Right lung (tissue), 2 donors: ENCODE measurements at regions not wholly inside any gene's neighbourhood (a gene's known extent, or its start where the extent isn't known, plus 50 kb on each side); places are given as distances from the start of the nearest gene placed in this dataset.
A peak's percentile ranks its signal among the peaks of the same experiment; 100 is the strongest.

Experiments
- DNase-seq, 2 donors: peaks; one replicate each; pipeline ENCODE4 v3.0.0-alpha.2; 2013

DNA sequence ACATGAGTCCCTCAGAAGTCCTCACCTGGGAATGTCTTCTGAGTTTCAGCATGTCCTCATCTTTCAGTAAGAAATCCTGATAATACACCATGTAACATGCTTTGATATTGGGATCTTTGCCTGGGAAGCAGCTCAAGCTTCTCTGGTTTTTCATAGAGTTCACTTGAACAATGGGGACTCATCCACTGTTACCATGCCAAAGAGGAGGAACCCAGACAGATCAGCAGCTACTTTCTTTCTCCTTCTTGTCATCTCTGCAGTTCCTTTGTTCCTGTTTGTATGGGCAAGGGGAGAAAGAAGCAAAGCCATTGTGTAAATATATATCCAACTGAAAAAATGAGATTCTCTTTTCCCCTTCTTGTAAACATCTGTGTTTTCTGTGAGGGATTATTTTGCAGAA is 450.6 kb upstream of the HS3ST5 start:
- DNase-seq = no peak

DNA sequence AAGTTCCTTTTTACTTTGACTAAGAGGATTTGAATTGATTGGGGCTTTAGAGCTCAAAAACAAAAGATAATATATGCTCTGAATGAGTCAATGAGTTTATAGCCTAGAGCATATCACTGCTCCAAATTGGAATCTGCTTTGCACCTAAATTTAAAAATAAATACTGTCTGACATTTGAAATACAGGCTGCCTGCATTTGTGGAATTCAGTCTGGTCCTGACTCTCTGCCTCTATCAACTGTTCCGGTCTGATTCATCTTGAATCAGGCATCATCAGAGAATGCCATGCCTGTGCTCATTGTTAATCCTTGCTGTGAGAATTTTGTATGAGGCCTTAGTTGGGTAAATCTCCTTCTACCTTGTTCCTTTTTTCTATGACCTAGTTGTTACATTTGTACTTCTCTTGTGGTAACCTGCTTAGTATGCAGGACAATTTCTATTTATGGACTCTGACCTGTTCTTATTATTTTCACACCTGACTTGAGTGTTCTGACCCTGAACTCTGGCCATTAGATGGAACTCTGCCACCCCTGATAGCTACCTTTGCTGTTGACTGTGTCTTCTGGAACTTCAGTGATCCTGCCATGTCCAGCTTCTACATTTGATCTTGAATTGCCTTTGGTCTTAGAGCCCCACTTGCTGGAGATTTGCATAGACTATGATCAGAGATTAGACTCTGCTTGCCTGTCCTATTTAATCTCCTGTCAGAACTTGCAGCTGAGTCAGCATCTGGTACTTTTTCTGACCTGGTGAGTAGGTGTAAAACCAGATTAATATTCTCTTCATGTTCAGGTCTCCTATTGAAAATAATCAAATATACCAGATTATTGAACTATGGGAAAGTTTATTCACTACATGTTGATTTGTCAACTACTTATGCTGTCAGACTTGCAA is 442.7 kb upstream of the HS3ST5 start:
- DNase-seq = no peak

DNA sequence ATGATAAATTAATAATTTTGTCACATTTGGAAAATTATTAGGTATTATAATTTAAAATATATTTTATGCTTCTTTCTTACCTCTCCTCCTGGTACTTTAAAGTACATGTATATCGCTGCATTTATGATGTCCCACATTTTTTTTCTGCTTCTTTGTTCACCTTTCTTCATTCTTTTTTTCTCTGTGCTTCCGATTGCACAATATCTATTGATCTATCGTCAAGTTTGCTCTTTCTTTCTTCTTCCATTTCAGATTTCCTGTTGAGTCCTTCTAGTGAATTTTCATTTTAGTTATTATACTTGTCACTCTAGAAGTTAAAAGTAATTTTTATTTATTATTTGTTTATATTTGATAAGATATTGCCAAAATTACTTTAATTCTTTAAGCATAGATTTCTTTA is 441.0 kb upstream of the HS3ST5 start:
- DNase-seq = no peak

DNA sequence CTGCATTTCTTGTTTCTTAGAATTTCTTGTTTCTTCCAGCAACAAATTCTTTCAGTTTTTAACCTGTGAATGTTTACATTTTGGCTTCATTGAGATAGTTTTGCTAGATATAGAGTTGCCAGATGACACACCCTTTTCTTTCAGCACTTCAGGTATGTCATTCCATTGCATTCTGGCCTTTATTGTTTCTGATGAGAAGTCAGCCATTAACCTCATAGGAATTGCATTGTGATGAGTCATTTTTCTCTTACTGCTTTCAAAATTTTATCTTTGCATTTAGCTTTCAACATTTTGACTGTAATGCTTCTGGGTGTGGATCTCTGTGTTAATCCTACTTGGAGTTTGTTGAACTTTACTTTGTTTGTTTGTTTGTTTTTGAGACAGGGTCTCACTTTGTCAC is 440.3 kb upstream of the HS3ST5 start:
- DNase-seq = no peak

DNA sequence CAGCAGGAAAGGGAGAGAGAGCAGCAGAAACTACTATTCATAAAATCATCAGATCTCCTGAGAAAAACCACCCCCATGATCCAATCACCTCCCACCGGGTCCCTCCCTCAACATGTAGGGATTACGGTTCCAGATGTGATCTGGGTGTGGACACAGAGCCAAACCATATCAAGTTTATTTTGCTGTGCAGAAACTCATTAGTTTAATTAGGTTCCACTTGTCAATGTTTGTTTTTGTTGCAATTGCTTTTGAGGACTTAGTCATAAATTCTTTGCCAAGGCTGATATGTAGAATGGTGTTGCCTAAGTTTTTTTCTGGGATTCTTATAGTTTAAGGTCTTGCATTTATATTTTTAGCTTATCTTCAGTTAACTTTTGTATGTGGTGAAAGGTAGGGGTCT is 422.0 kb upstream of the HS3ST5 start:
- no peak for DNase-seq

DNA sequence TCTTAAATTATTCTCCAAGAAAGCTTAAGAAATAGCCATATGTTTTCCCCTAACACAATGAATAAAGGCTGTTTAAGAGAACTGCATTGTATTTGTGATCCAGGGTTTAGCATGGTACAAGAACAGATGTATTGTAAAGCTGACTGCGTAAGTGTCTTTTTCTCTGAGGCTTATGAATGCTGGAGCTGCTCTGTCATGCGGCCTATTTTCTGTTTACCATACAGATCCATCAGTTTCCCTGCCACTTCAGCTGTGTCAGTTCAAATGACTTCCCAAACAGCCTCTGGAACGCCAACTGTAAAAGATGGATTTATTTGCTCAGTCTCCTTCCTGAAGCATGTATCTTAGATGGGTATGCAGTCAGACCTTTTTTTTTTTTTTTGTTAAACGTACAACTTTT is 419.3 kb upstream of the HS3ST5 start:
- no peak for DNase-seq

DNA sequence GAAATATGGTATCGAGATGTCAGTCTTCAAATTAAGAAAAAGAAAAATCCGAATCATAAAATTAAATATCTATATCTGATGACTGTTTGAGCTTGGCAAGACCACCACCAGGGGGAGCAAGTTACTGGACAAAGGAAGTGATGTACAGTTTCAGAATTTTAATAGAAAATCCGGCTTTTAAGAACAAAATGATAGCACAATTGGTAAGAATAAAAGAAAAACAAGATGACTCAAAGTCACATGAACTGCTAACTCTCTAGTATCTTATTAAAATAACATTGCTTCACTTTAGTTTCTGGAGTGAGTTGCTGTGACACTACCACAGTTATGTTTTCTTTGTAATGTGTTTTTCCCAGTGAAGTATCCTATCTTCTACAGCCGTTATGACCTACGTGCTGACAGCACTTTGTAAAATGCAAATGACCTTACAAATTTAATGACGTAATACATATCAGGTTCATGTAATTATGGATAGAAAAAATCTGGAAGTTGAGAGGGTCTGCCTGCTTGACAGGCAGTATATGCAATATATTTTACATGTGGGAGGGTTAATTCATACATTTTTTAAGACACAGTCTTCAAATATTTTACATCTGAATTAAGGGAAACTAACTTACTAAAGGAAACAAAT is 405.3 kb upstream of the HS3ST5 start:
- DNase-seq = peak; percentile 18 to 42

DNA sequence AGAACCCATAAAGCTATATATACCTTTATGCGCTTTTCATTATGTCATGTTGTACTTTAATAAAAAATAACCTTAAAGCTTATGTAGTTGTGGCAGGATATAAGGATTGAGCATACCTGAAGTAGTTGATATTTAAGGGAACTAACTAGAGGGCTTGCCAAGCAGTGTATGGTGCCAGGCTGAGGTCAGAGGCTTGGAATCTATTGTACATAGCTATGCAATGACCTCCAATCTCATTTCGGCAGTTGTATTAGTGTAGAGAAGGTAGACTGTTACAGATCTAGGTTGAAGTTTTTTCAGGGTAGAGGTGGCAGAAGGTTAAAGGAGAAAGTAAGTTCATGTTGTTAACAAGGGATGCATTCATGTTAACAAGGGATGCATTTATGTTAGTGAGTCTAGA is 397.7 kb upstream of the HS3ST5 start:
- DNase-seq = no peak

DNA sequence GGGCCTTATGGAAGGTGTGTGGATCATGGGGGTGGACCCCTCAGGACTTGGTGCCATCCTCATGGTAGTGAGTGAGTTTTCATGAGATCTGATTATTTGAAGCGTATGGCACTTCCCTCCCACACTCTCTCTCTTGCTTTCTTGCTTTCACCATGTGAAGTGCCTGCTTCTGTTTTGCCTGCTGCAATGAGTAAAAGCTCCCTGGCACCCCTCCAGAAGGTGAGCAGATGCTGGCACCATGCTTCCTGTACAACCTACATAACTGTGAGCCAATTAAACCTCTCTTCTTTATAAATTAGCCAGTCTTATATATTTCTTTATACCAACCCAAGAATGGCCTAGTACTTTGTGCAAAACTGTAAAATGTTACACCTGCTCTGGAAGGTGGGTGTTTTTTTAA is 396.8 kb upstream of the HS3ST5 start:
- DNase-seq = no peak

DNA sequence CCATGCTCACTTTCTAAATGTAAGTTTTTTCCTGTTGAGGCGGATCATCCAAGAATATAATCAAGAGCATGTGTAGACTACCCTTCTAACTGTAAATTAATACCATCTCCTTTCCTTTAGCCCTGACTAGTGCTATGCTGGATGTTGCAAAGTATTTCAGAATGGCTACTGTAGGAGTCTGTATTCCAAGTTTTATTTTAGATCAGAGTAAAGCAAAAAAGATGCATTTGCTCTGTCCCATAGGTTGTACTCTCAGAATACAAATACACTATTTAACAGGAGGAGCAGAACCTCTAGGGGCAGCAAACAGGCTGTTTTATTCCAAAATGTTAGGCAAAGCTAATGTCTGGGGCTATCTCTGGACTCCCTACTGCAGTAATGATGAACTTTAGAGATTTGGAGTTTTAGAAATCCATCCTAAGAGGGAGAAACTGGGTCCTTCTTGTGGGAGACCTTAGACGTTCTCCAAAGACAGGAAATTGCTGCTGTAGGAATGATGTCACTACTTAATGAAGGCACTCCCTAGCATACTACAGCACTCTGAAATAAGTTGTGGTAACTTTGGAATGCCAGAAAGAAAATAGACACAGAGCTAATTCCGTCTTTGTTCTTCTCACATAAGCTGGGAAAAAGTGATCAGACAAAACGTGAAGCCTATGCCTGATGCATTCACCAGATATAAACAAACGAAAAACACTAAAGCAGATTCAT is 392.4 kb upstream of the HS3ST5 start:
- DNase-seq = no peak

DNA sequence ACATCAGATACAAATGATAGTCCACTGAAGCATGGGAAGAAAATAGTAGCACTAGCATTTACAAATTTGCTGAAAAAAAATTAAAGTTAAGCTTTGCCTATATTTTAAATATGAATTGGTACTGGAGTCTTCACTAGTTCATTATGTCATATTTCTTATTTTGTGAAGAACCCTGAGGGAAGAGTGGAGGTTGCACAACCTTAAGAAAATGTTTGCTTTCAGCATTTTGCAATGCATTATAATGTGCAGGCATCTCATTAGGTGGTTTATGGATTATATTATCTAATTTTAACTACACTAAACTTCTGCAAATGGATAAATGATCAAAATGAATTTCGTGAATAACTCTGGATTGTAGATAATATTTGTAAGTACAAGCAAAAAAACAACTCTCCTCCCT is 390.8 kb upstream of the HS3ST5 start:
- no peak for DNase-seq

DNA sequence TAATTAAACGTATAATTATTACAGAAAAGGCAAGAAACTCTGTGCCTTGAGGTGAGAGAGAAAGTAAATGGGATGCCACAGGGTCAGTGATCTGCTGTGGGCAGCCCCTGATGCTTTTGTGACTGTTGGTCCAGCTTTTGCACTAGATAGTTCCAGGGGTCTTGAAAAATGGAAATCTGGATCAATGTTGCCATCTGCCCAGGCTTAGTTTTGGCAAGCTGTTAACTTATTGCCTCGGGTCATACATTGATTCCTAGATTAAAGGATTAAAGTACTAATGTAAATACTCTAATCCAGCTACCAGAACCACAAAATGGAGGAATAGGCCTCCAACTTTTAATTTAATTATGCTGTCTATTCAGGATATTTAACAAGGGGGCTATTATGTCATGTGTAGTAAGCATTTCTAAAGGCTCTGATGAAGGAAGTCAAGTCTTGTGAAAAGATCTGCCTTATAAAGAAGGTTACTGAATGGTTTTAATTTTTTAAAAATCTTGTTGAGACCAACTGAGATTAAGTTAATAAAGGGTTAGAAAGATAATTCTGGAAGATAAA is 376.0 kb upstream of the HS3ST5 start:
- no peak for DNase-seq

DNA sequence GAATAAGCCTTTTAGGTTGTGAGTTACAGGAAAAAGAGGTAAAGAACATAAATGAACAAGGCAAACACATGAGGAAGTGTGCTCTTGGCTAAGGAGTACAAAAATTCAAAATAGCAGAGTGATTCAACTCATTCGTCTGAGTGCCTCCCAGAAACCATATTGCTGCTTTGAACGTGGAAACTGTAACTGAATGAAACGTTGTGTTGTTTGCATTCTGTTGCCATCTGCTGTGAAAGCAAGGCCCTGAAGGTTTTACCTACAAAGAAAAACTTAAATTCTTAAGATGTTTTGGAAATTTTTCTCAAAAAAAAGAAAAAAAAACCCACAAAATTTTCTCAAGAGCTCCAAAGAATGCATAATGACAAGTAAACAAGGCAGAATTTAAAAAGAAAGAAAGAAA is 375.4 kb upstream of the HS3ST5 start:
- DNase-seq = no peak

DNA sequence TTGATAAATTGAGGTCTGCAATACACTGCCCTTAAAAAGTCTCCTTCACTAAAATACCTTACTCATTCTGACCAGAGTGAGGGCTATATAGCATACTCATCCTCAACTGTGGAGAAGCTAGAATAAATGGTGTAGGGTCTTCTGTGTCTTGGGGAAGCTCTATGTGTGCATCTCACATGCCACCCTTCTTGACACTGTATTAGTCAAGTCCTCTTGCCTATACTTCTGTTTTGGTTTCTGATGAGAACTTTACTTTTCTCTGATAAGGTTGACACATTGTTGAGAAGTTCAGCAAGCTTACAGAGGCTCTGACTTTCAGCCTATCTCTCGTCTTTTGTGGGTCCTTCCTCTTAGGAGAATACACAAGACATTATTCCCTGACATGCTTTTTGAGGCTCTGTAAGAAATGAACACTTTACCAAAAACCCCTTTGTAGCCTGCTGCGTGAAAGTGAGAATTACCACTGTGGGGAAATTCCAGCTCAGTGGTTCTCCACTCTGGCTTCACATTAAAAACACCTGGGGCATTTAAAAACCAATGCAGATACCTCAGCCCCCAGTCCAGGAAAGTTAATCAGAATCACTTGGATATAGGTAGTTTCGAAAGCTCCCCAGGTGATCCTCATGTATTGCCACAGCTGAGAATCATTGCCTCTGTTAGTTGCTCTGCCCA is 372.1 kb upstream of the HS3ST5 start:
- no peak for DNase-seq

DNA sequence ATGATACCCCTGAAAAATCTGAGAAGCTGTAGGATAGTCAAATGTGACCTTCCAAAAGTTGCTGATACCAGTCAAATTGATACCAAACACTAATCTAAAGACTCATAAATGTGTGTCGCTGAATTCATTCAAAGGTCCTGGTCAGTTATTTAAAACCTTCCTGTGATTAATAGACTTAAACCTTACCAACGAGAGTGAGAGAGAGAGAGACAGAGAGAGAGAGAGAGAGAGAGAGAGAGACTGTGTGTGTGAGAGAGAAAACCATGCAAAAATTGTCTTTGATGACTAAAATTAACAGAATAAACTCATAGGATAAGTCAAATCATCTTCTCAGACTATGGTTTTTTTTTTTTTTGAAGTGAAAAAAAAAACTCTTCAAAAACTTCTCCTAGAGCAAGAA is 370.9 kb upstream of the HS3ST5 start:
- no peak for DNase-seq

DNA sequence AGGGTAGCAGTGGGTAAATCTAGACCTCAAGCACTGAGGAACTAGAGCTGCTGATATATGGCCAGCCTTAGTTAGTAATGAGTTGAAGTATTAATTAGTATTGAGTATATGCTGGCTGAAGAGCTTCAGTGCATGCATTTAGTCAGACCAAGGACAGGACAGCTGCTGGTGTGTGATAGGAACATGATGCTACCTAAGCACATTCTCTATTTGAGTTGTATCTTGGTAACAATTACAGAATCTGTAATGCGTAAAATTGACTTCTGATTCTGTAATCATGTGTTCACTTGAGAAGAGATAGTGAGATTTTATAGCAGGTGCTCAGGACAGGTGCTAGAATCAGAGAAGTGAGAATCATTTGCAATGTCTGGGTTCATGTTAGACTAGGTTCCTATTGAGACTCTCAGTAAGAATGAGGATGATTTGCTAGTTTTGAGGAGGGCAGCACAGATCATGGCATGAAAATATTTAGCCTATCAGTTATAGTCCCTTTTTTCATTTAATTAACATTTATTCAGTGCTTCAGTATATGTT is 369.4 kb upstream of the HS3ST5 start:
- DNase-seq = no peak

DNA sequence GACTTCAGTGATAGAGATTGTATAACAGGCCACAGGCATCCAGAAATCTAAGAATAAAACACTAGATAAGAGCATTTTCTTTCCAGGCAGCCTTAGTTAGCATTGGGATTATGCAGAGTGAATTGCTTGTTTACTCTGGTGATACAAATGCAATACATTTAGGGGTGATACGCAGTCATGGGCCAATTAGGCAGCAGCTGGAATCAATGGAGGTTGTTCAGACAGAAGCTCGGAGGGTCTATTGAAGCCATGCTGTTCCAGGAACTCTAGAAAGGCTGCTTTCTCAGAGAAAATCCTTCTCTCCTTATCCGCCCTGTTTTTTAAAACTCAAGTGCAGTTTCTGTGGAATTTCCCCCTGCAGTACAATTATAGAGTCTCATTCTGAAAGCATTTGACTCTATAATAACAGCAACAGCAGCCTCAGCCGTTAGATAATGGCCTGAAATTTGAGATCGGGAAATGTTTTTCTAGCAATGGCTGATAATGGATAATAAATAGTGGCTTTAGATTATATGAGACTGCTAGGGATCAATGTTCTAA is 364.3 kb upstream of the HS3ST5 start:
- no peak for DNase-seq

DNA sequence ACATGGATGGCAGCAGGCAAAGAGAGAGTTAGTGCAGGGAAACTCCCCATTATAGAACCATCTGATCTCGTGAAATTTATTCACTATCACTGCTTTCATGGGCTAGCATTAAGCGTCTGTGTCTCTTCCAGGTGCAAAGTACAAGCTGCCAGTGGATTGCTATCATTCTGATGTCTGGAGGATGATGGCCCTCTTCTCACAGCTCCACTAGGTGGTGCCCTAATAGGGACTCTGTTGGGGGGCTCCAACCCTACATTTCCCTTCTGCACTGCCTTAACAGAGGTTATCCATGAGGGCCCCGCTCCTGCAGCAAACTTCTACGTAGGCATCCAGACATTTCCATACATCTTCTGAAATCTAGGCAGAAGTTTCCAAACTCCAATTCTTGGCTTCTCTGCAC is 347.8 kb upstream of the HS3ST5 start:
- DNase-seq = no peak

DNA sequence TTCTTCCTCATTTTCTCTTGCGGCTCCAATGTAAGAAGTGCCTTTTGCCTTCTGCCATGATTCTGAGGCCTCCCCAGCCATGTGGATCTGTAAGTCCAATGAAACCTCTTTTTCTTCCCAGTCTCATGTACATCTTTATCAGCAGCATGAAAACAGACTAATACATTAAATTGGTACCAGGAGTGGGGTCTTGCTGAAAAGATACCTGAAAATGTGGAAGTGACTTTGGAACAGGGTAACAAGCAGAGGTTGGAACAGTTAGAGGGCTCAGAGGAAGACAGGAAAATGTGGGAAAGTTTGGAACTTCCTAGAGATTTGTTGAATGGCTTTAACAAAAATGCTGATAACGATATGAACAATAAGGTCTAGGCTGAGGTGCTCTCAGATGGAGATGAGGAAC is 316.7 kb upstream of the HS3ST5 start:
- DNase-seq = no peak

DNA sequence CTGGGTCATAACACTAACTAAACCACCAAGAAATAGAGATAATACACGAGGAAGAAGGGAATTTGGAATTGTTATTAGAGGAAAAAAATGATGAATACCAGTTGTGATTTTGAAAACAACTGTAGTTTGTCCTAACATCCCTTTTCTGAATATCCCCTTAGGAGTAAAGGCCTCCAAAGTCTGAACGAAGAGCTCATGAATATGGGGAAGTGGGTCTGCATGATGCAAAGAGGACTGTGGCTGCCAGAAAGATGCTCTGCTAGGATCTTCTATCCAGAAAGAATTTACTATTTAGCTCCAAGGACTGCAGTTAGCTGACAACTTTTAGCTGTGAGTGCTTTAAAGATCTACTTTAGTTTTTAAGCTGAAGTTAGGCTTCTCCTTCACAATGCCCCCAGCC is 308.8 kb upstream of the HS3ST5 start:
- no peak for DNase-seq

DNA sequence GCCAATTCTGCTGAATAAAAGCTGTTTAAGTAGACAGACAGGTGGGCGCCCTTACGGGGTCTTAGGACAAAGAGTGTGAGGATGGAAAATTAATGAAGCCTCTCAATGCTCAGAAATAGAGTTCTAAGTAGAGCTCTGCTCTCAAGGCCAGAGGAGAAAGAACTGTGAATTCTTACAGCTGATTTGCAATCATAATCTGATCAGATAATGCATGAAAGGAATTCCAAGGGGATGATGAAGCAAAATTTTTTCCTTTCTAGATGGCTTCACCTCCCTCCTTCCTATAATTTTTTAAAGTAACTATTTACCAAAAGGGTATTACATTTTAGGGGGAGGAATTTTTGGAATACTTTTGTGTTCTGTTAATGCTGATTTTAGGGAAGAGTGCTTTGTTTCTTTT is 308.1 kb upstream of the HS3ST5 start:
- DNase-seq = no peak

DNA sequence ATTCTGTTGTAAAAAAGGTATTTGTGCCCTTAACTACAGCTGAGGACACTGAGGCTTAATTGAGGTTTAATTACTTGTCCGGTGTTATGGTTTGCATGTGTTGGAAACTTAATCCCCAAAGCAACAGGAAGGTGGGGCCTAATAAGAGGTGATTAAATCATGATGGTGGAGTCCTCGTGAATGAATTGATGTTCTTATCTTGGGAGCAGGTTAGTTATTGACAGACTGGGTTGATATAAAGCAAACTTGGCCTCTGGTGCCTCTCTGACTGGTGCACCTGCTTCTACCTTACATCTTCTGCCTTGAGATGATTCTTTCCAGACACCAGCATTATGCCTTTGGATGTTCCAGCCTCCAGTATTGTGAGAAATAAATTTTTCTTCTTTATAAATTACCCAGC is 306.5 kb upstream of the HS3ST5 start:
- no peak for DNase-seq
